ENCODE measurements at regions not wholly inside any gene's neighbourhood (a gene's known extent, or its start where the extent isn't known, plus 50 kb on each side); places are given as distances from the start of the nearest gene placed in this dataset.

DNA sequence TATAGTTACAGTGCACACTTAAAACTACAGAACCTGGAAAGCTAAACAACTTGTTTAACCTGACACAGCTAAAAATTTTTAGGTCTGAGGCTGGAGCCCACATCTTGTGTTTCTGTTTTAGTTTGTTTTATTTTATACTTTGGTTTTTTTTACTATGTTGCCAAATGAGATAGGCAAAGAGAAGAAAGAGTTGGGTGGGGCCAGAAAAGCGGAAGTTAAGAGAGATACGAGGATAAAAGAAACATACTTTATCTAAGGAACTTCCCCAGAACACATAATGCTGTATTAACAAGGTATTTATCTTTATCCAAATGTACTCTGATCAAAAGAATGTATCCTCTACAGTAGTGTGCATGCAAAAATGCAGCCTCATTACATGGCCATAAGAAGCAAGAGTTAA, 1145.7 kb downstream of the EPHA3 start:
- TF ChIP-seq EZH2 (IDR thresholded peaks at IDR 0.05; ENCODE audit: low read depth): no peak
- no peak for TF ChIP-seq CTCF (conservative IDR thresholded peaks at IDR 0.05)
